Stimulated activated CD4-positive, alpha-beta T cell treated with anti-CD3 and anti-CD28 coated beads, Interleukin-12 subunit alpha, Interleukin-12 subunit beta, amount 100 ng/mL, for 48 hours (primary cell): ENCODE measurements at regions not wholly inside any gene's neighbourhood (a gene's known extent, or its start where the extent isn't known, plus 50 kb on each side); places are given as distances from the start of the nearest gene placed in this dataset.

Source experiments
- DNase-seq, 3 donors: peaks; one replicate each; pipeline ENCODE4 v3.0.0-alpha.2; 2020; ENCODE audit warnings: low read depth in 2 of 3, low spot score in 1 of 3

DNA sequence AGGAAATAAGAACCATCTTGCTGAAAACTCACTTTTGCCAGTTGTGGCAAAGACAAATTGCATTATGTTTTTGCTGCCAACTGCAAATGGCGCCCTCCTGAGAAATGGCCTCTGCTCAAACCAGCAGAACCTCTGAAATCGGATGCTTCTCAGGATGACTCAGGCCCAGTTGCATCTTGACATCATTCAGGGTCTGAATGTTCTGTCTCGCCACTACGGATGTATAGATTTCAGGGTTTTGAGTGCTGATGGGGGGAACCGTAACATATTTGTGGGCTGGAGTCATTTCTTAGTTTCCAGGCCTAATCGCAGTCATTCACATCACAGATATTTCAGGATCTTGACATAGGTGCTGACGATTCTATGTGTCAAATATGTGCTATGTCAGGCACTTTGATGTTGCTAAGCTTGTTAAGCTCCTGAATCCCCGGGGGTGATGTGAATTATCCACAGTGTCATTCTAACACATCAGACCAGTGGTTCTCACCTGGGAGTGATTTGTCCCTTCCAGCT is 207.1 kb downstream of the NFATC2 start:
- DNase-seq, result peak; percentile 16 to 26 (median 24)

GRCh38 chr20:51334609-51335008 is 207.9 kb downstream of the NFATC2 start:
- DNase-seq, result no peak

DNA sequence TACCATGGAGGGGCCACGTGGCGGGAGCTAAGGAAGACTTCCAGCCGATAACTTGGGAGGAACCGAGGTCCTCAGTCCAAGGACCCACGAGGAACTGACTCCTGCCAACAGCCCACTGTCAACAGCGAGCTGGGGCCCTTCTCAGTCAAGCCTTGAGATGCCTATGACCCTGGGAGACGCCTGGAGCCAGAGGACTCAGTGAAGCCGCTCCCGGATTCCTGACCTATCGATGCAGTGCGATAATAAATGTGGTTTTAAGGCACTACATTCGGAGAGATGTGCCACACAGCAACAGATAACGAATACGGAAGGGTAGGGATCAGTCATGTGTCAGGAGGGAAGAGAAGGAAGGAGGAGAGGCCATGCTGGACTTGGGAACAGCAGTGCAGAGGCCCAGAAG is 208.5 kb downstream of the NFATC2 start:
- no peak for DNase-seq

GRCh38 chr20:51333446-51333845 is 209.1 kb downstream of the NFATC2 start:
- DNase-seq, result no peak

DNA sequence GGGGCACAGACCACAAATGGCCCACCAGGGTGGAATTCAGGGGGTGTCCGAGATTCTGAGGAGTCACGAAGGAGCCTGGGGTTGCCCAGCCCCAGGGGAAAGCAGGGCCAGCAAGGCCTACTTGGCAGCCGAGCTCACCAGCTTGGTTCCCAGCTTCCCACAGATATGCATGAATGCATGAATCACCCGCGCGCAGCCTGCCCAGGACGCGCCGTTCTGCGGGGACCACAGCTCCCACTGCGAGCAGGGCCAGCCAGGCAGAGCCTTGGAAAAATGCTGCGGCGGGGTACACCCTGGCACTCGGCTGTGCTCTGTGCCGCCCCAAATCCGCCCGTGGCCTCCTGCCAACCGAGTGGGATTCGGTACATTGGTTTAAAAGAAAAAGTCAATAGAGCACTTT is 211.0 kb downstream of the NFATC2 start:
- DNase-seq, result no peak

DNA sequence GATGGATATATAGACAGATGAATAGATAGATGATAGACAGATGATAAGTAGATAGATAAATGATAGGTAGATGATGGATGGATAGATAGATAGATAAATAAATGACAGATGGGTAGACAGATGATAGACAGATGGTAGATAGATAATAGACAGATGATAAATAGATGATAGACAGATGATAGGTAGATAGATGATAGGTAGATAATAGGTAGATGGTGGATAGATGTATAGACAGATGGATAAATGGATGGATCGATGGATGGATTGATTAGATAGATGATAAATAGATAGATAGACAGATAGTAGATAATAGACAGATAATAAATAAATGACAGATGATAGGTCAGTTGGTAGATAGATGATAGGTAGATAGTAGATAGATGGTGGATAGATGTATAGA is 212.7 kb downstream of the NFATC2 start:
- DNase-seq, result no peak

DNA sequence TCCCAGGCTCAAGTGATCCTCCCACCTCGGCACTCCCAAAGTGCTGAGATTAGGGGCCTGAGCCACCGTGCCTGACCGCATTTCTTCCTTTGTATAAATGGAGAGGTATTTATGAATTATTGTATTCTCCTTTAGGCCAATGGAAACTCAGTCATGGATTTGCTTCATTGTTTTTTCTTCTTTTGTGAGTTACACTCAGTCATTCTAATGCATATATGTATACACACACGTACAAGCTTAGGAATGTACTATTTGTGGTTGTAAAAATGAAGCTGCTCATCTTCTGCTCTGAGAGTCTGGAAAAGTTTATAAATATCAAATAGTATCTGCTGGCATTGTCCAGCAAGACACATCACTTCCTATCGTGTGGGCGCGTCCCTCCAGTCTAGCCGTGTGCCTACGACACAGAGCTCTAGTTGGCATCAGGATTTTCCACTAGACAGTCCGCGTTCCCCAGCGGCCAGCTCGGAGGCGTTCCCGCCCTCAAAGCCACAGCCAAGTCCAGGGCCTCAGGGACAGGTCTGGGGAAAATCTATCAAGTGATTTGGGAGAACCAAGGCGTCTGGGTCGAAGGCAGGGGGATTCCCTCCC is 215.2 kb downstream of the NFATC2 start:
- DNase-seq, result no peak

GRCh38 chr20:51326201-51326819 is 216.2 kb downstream of the NFATC2 start:
- peak in 2 of 3 donors; percentile 30 to 68 for DNase-seq

DNA sequence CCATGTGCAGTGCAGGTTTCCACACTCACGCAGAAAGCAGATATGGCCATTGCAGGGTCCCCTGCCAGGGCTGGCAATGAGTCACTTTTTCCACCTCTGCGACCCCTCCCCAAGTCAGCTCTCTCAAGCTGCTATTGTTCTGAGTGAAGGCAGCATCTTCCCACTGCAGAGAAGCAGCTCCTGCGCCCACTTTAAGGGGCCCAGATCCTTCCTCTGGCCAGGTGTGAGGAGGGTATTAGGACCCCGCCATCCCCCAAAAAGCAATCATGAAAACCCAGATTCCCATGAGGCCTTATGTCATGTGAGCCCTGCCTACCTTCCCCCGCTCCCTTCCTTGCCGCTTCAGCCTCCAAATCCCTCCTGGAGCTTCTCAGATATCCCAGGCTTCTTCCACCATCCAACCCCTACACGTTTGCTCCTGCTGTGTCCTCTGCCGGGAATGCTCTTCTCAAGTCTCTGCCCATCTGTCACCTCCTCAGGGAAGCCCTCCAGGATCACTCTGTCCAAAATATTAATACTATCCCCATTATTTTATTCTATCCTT is 220.3 kb downstream of the NFATC2 start:
- DNase-seq, result no peak

DNA sequence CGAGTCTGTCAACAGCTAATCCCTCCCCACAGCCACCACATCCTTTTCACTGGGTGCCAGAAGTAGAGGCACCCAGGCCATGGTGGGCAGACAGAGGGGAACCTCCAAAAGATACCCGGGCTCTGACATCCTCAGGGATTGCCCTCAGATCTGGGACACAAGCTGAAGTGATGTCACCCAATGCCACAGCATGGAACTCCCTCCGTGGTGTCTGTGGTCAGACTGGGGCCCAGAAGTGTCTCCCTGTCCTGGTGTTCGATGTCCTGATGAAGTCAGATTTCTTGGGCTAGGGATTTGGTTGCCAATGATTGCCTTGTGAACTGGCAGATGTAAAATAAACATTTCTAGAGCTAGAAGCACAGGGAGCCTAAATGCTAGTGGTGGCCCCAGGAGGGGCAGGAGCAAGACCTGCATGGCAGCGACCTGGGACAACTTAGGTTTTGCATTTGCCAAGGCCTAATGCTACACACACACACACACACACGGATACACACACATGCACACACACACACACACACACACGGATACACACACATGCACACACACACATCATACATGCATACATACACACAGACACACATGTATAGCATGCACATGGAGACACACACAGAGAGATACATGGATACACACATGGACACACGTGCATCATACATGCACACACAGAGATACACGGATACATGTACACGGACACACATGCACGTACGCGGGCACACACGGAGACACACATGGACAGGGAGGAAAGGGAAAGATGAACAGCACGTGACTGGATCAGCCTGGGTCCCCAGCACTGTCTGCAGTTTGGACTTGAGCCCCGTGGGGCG is 221.0 kb downstream of the NFATC2 start:
- no peak for DNase-seq

DNA sequence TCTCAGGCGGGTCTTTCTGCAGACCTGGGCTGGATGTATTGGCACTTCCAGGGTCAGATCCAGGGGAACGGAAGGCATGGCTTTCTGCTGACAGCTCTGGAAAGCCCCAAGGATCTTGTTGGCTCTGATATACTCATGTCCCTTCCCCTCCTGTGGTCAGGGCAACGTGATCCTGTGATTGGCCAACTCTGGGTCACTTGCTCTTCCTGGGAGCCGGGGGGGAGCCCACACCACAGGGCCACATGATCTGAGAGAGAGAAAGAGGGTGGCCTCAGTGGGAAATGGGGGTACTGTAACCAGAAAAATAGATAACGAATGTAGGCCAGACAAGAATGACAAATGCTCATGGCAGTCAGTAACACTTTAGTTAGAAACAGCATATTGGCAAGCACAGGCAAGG is 223.0 kb downstream of the NFATC2 start:
- DNase-seq, result no peak

GRCh38 chr20:51318058-51318949 is 224.2 kb downstream of the NFATC2 start:
- peak; percentile 52 to 60 (median 56) for DNase-seq

DNA sequence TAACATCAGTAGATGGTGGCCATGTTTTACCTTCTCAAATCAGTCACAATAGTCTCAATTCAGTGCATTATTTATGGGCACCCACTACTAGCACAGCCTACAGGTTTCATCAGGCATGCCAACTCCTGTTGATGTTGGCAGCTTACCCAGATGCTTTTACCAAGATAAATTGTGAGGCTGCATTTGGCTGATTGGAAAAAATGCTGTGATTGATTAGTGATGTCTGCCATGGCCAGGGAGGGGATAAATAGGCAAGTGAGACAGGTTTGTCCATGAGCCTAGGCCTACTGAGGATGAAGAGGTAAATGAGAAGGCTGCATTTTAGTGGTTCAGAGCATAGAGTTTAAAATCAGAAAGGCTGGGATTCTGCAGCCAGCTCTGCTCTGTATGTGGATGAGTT is 227.1 kb downstream of the NFATC2 start:
- no peak for DNase-seq

- no peak for DNase-seq
Measured at GRCh38 chr20:51313358-51313827, 229.1 kb downstream of the NFATC2 start.

GRCh38 chr20:51312480-51312783 is 230.1 kb downstream of the NFATC2 start:
- no peak for DNase-seq

DNA sequence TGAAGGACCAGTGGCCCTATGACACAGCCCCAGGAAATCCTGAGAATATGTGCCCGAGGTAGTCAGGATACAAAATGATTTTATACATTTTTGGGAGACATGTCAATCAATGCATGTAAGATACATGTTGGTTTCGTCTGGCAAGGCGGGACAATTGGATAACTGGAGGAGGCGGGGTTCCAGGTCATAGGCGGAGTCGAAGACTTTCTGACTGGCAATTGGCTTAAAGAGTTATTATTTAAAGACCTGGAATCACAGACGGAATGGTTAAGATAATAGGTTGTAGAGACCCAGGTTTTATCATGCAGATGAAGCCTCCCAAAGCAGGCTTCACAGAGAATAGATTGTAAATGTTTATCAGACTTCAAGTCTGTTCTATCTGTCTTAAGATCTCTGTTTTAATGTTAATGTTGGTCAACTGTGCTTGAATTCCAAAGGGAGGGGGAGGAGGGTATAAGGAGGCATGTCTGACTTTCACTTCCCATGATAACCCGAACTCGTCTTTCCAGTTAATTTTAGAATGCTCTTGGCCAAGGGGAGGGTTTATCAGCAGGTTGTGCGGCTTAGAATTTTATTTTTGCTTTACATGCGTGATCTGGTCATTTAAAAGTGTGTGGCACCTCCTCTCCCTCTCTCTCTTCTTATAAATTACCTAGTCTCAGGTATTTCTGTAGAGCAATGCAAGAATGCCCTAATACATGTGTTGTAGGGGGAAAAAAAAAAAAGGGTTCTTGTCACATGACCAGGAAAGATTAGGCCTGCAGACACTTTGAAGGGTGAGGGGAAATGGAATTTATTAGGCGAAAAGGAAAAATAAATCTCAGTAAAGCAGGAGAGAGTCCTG is 230.7 kb downstream of the NFATC2 start:
- DNase-seq, result no peak

DNA sequence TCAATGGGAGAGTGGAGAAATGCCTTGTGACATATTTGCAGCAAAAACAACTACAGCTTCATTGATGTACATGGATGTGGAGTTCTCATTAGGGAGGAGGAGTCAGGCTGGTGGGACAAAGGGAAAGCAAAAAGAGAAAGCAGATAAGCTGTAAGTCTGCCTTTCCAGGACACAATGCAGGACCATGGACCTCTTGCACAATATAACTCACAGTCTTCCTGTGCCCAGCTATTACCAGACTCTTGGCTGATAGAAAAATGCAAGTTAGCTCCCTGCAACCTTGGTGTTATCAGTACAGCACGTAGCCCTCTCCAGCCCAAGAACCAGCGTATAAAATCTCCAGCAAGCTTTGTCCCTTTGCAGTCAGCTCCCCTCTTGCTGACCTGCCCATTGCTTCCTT is 232.3 kb downstream of the NFATC2 start:
- no peak for DNase-seq

- no peak for DNase-seq
Measured at GRCh38 chr20:51309128-51309527, 233.4 kb downstream of the NFATC2 start.

- peak; percentile 62 to 71 (median 63) for DNase-seq
Measured at GRCh38 chr20:51306521-51307358, 235.8 kb downstream of the NFATC2 start.
